ENCODE measurements at regions not wholly inside any gene's neighbourhood (a gene's known extent, or its start where the extent isn't known, plus 50 kb on each side); places are given as distances from the start of the nearest gene placed in this dataset.

DNA sequence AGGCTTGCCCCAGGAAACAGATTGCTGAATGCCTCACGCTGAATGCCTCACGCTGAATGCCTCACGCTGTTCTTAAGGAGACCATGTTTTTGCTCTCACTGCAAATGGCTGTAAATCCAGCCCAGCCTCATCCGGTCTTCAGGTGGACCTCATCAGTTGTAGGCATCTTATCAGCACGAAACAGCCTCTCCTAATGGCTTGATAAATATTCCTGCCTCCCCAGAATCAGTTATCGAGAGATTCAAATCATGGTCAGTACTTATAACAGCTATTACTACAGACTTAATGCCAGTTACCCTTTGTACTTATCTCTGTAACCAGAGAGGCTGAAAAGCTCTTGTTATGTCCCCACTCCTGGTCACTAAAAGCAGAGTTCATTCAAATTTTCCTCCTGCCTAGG lies 290.6 kb downstream of the FZD1 start:
- WGBS, 2 donors (ENCODE audit: extremely low coverage in 2 of 2, insufficient read length in 2 of 2, insufficient replicate concordance in 1 of 2) = no CpG with 5 or more reads among the region's 6 CpGs
- H3K27ac ChIP-seq (replicated peaks; ENCODE audit: low read length) = no peak overlapping the region
- no peak overlapping the region for H3K23ac ChIP-seq (ENCODE audit: low read depth, low read length, poor library complexity)

GRCh38 chr7:91556239-91556638 lies 292.0 kb downstream of the FZD1 start:
- Histone ChIP-seq H3K4me1 (ENCODE audit: control insufficient read depth in 2 of 2, insufficient read depth in 1 of 2, low read depth in 1 of 2, low read length in 2 of 2) (peaks cover 3 to 8% of the 10 kb centered on the region in 2 donors), H3K27ac (replicated peaks; ENCODE audit: low read length) (no peak overlapping the region), H3K4me3 (ENCODE audit: low read length in 2 of 2) (no peak overlapping the region), H2BK12ac (ENCODE audit: low read length) (no peak overlapping the region), H2AK5ac (ENCODE audit: low read depth, low read length) (no peak overlapping the region), H3K9me3 (replicated peaks in 1 of 2; ENCODE audit: control insufficient read depth in 2 of 2, insufficient read depth in 1 of 2, low read depth in 1 of 2, low read length in 2 of 2) (no peaks in the 10 kb centered on the region), H3K23ac (ENCODE audit: low read depth, low read length, poor library complexity) (no peak overlapping the region), H2BK15ac (ENCODE audit: low read length) (no peak overlapping the region), H2BK120ac (ENCODE audit: low read depth, low read length) (no peak overlapping the region), H3K18ac (ENCODE audit: low read length) (no peak overlapping the region), H3K9ac (ENCODE audit: low read depth, low read length, poor library complexity) (no peak overlapping the region), H3K36me3 (replicated peaks in 1 of 2; ENCODE audit: control insufficient read depth in 2 of 2, insufficient read depth in 2 of 2, low read length in 2 of 2) (no peaks in the 10 kb centered on the region), H3K27me3 (ENCODE audit: control insufficient read depth in 3 of 3, insufficient read depth in 3 of 3, low read depth in 1 of 3, low read length in 3 of 3) (no peaks in the 10 kb centered on the region), H3K14ac (ENCODE audit: low read length) (no peak overlapping the region), H2AFZ (ENCODE audit: low read length) (no peak overlapping the region), H3K4me2 (ENCODE audit: insufficient read depth, low read length, poor library complexity, severe bottlenecking) (no peak overlapping the region), H3K79me1 (ENCODE audit: low read depth, low read length) (no peaks in the 10 kb centered on the region), H2BK5ac (ENCODE audit: low read length) (no peak overlapping the region), H4K8ac (ENCODE audit: low read depth, low read length) (no peak overlapping the region), H4K91ac (ENCODE audit: low read depth, low read length, poor library complexity) (no peak overlapping the region), H3K4ac (ENCODE audit: low read length) (no peak overlapping the region)
- WGBS, 2 donors (ENCODE audit: extremely low coverage in 2 of 2, insufficient read length in 2 of 2, insufficient replicate concordance in 1 of 2) = no CpG with 5 or more reads among the region's 4 CpGs
- DNase-seq (ENCODE audit: low spot score) = no peak

More for the DNA sequence above, 290.6 kb downstream of the FZD1 start:
- Histone ChIP-seq H2BK15ac (ENCODE audit: low read length) (no peak overlapping the region), H3K18ac (ENCODE audit: low read length) (no peak overlapping the region), H3K4me1 (ENCODE audit: control insufficient read depth in 2 of 2, insufficient read depth in 1 of 2, low read depth in 1 of 2, low read length in 2 of 2) (peaks cover 3 to 8% of the 10 kb centered on the region in 2 donors), H4K91ac (ENCODE audit: low read depth, low read length, poor library complexity) (no peak overlapping the region), H2AFZ (ENCODE audit: low read length) (peak overlapping the region; percentile 81), H3K36me3 (replicated peaks in 1 of 2; ENCODE audit: control insufficient read depth in 2 of 2, insufficient read depth in 2 of 2, low read length in 2 of 2) (no peaks in the 10 kb centered on the region), H3K9me3 (replicated peaks in 1 of 2; ENCODE audit: control insufficient read depth in 2 of 2, insufficient read depth in 1 of 2, low read depth in 1 of 2, low read length in 2 of 2) (no peaks in the 10 kb centered on the region), H2BK120ac (ENCODE audit: low read depth, low read length) (no peak overlapping the region), H2AK5ac (ENCODE audit: low read depth, low read length) (no peak overlapping the region), H3K79me1 (ENCODE audit: low read depth, low read length) (no peaks in the 10 kb centered on the region), H4K8ac (ENCODE audit: low read depth, low read length) (no peak overlapping the region), H3K27me3 (ENCODE audit: control insufficient read depth in 3 of 3, insufficient read depth in 3 of 3, low read depth in 1 of 3, low read length in 3 of 3) (no peaks in the 10 kb centered on the region), H2BK12ac (ENCODE audit: low read length) (no peak overlapping the region), H3K14ac (ENCODE audit: low read length) (no peak overlapping the region), H3K4me2 (ENCODE audit: insufficient read depth, low read length, poor library complexity, severe bottlenecking) (no peak overlapping the region), H3K4ac (ENCODE audit: low read length) (no peak overlapping the region), H3K9ac (ENCODE audit: low read depth, low read length, poor library complexity) (no peak overlapping the region), H2BK5ac (ENCODE audit: low read length) (no peak overlapping the region), H3K4me3 (ENCODE audit: low read length in 2 of 2) (no peak overlapping the region)
- no peak for DNase-seq (ENCODE audit: low spot score)

- Histone ChIP-seq H3K4me2 (ENCODE audit: insufficient read depth, low read length, poor library complexity, severe bottlenecking) (no peak overlapping the region), H3K36me3 (replicated peaks in 1 of 2; ENCODE audit: control insufficient read depth in 2 of 2, insufficient read depth in 2 of 2, low read length in 2 of 2) (no peaks in the 10 kb centered on the region), H3K18ac (ENCODE audit: low read length) (no peak overlapping the region), H3K14ac (ENCODE audit: low read length) (no peak overlapping the region), H2AK5ac (ENCODE audit: low read depth, low read length) (no peak overlapping the region), H3K4me3 (ENCODE audit: low read length in 2 of 2) (no peak overlapping the region), H3K4me1 (ENCODE audit: control insufficient read depth in 2 of 2, insufficient read depth in 1 of 2, low read depth in 1 of 2, low read length in 2 of 2) (peaks cover 3 to 8% of the 10 kb centered on the region in 2 donors), H2BK15ac (ENCODE audit: low read length) (no peak overlapping the region), H4K8ac (ENCODE audit: low read depth, low read length) (no peak overlapping the region), H3K27ac (replicated peaks; ENCODE audit: low read length) (no peak overlapping the region), H2BK120ac (ENCODE audit: low read depth, low read length) (no peak overlapping the region), H3K27me3 (ENCODE audit: control insufficient read depth in 3 of 3, insufficient read depth in 3 of 3, low read depth in 1 of 3, low read length in 3 of 3) (no peaks in the 10 kb centered on the region), H4K91ac (ENCODE audit: low read depth, low read length, poor library complexity) (no peak overlapping the region), H3K9ac (ENCODE audit: low read depth, low read length, poor library complexity) (no peak overlapping the region), H2AFZ (ENCODE audit: low read length) (peak overlapping the region; percentile 48), H2BK5ac (ENCODE audit: low read length) (no peak overlapping the region), H3K23ac (ENCODE audit: low read depth, low read length, poor library complexity) (no peak overlapping the region), H2BK12ac (ENCODE audit: low read length) (no peak overlapping the region), H3K9me3 (replicated peaks in 1 of 2; ENCODE audit: control insufficient read depth in 2 of 2, insufficient read depth in 1 of 2, low read depth in 1 of 2, low read length in 2 of 2) (no peaks in the 10 kb centered on the region), H3K4ac (ENCODE audit: low read length) (no peak overlapping the region), H3K79me1 (ENCODE audit: low read depth, low read length) (no peaks in the 10 kb centered on the region)
- no peak for DNase-seq (ENCODE audit: low spot score)
- no CpG with 5 or more reads among the region's 7 CpGs for WGBS, 2 donors (ENCODE audit: extremely low coverage in 2 of 2, insufficient read length in 2 of 2, insufficient replicate concordance in 1 of 2)
Measured at GRCh38 chr7:91556956-91557650, 292.9 kb downstream of the FZD1 start.

GRCh38 chr7:91557789-91558404 lies 293.7 kb downstream of the FZD1 start:
- H4K91ac ChIP-seq (ENCODE audit: low read depth, low read length, poor library complexity) = no peak overlapping the region

More at GRCh38 chr7:91557789-91558404, 293.7 kb downstream of the FZD1 start:
- Histone ChIP-seq H3K9me3 (replicated peaks in 1 of 2; ENCODE audit: control insufficient read depth in 2 of 2, insufficient read depth in 1 of 2, low read depth in 1 of 2, low read length in 2 of 2) (no peaks in the 10 kb centered on the region), H3K9ac (ENCODE audit: low read depth, low read length, poor library complexity) (no peak overlapping the region), H3K4ac (ENCODE audit: low read length) (no peak overlapping the region), H2BK15ac (ENCODE audit: low read length) (no peak overlapping the region), H3K27me3 (ENCODE audit: control insufficient read depth in 3 of 3, insufficient read depth in 3 of 3, low read depth in 1 of 3, low read length in 3 of 3) (no peaks in the 10 kb centered on the region), H3K36me3 (replicated peaks in 1 of 2; ENCODE audit: control insufficient read depth in 2 of 2, insufficient read depth in 2 of 2, low read length in 2 of 2) (no peaks in the 10 kb centered on the region), H2BK5ac (ENCODE audit: low read length) (no peak overlapping the region), H3K23ac (ENCODE audit: low read depth, low read length, poor library complexity) (no peak overlapping the region), H2BK120ac (ENCODE audit: low read depth, low read length) (no peak overlapping the region), H4K8ac (ENCODE audit: low read depth, low read length) (no peak overlapping the region), H2BK12ac (ENCODE audit: low read length) (no peak overlapping the region), H2AFZ (ENCODE audit: low read length) (peak overlapping the region; percentile 38), H3K4me1 (ENCODE audit: control insufficient read depth in 2 of 2, insufficient read depth in 1 of 2, low read depth in 1 of 2, low read length in 2 of 2) (peaks cover 3 to 8% of the 10 kb centered on the region in 2 donors), H2AK5ac (ENCODE audit: low read depth, low read length) (no peak overlapping the region), H3K27ac (replicated peaks; ENCODE audit: low read length) (no peak overlapping the region), H3K79me1 (ENCODE audit: low read depth, low read length) (no peaks in the 10 kb centered on the region), H3K14ac (ENCODE audit: low read length) (no peak overlapping the region), H3K4me3 (ENCODE audit: low read length in 2 of 2) (no peak overlapping the region), H3K18ac (ENCODE audit: low read length) (no peak overlapping the region), H3K4me2 (ENCODE audit: insufficient read depth, low read length, poor library complexity, severe bottlenecking) (no peak overlapping the region)
- no peak for DNase-seq (ENCODE audit: low spot score)
- WGBS, 2 donors (ENCODE audit: extremely low coverage in 2 of 2, insufficient read length in 2 of 2, insufficient replicate concordance in 1 of 2) = no CpG with 5 or more reads among the region's 8 CpGs
